Astrocyte of the cerebellum (primary cell): ENCODE measurements at regions not wholly inside any gene's neighbourhood (a gene's known extent, or its start where the extent isn't known, plus 50 kb on each side); places are given as distances from the start of the nearest gene placed in this dataset.

Experiments used
- DNase-seq: peaks from one replicate; pipeline ENCODE4 v3.0.0-alpha.2; 2011; ENCODE audit warnings: low read depth
- H3K4me3 ChIP-seq: 2 replicates; pipeline ENCODE4 v1.5.1; 2011; ENCODE audit warnings: mild to moderate bottlenecking, low read depth, low read length, moderate library complexity
- in situ Hi-C: cut with HindIII; loops from 2 replicates; pipeline ENCODE4 v1.10.0; 2017; ENCODE audit warnings: low sequenced_read_pairs
- TF ChIP-seq, protein P1 (sequence below): IDR thresholded peaks from 2 replicates; pipeline ENCODE4 v1.5.1; 2012; ENCODE audit warnings: low read length, low read depth, moderate library complexity, mild to moderate bottlenecking; ENCODE audit errors: missing control alignments

DNA sequence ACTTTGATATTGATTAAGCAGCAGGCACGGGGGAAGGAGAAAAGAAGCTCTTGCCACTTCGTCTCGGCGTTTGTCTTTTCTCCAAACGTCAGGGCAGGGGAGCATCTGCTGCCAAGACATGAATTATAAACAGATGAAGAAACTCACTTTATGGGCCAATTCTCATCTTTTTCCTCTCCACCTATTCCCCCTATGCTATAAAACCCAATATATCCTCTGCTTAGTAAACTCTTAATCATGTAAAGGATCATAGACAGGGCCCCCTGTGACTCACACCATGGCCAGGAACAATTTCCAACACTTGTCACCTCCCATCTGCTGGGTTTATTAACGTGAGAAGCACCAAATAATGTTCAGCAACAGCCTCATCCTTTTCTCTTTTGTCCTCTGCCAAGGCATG is 1092.1 kb upstream of the TMEM132C start:
- DNase-seq = no peak
- TF ChIP-seq, protein P1, sequence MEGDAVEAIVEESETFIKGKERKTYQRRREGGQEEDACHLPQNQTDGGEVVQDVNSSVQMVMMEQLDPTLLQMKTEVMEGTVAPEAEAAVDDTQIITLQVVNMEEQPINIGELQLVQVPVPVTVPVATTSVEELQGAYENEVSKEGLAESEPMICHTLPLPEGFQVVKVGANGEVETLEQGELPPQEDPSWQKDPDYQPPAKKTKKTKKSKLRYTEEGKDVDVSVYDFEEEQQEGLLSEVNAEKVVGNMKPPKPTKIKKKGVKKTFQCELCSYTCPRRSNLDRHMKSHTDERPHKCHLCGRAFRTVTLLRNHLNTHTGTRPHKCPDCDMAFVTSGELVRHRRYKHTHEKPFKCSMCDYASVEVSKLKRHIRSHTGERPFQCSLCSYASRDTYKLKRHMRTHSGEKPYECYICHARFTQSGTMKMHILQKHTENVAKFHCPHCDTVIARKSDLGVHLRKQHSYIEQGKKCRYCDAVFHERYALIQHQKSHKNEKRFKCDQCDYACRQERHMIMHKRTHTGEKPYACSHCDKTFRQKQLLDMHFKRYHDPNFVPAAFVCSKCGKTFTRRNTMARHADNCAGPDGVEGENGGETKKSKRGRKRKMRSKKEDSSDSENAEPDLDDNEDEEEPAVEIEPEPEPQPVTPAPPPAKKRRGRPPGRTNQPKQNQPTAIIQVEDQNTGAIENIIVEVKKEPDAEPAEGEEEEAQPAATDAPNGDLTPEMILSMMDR = no peak
- H3K4me3 ChIP-seq = no peak overlapping the region
- in situ Hi-C loops = no loop called here

DNA sequence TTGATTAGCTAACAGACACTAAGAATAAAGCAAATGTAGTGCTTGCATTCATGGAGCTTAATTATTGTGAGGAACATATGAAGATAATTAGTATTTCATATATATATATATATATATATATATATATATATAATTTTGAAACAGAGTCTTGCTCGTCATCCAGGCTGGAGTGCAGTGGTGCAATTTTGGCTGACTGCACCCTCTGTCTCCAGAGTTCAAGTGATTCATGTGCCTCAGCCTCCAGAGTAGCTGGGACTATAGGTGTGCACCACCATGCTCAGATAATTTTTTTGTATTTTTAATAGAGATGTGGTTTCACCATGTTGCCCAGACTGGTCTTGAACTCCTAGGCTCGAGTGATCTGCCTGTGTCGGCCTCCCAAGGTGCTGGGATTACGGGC is 1091.6 kb upstream of the TMEM132C start:
- in situ Hi-C loops = no loop called here
- TF ChIP-seq, protein P1 = no peak
- H3K4me3 ChIP-seq = no peak overlapping the region
- no peak for DNase-seq

DNA sequence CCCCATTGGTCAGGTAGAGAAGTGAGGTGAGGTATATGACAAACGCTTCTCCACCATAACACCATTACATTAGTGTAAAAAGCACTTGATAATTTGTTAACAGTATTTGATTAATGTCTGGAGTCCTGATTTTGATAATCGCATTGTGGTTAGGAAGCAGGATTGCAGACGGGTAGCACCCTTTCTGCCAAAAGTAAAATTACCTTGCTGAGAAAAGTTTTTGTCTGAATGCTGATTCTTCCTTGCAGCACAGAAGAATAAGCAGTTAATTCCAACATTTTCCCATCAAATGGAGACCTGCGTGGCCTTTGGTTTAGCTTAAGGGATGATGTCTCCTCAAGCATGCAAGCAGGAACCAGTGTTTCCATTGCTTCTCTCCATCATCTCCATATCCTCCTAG is 1090.2 kb upstream of the TMEM132C start:
- in situ Hi-C loops = no loop called here
- H3K4me3 ChIP-seq = no peak overlapping the region
- TF ChIP-seq, protein P1 = no peak
- DNase-seq = no peak

DNA sequence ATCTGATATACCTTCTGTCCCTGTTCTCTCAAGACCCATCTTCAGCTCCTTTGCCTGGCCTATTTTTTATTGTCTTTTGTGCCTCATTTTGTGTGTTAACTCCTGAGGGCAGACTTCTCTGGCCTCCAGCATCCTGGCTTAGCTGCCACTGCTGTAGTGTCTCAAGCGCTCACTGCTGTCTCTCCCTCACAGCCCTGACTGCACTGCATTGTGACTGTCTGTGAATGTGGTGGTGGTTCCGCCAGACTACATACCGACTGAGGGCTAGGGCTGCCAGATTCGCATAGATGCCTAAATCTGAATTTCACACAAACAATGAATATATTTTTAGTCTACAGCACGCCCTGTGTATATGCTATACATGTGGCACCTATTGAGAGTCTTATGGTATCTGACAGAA is 1088.9 kb upstream of the TMEM132C start:
- H3K4me3 ChIP-seq = no peak overlapping the region
- TF ChIP-seq, protein P1 = no peak
- in situ Hi-C loops = no loop called here
- no peak for DNase-seq

DNA sequence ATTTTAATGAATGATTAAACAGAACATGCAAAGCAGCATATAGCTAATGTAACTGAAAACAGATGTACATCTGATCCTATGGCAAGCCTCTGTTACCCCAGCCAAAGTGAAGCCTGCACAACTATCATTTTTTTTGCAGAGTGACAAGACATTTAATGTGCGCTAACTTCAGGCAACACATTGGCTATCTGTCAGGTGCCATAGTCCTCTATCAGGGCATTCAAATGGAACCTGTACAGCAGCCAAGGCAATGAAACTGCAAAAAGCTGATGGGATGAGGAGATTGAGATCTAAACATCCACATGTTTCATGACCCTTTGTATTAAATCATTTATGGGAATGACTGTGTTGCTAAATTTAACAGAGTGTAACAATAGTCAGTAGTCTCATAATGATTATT is 1088.5 kb upstream of the TMEM132C start:
- TF ChIP-seq, protein P1 = no peak
- in situ Hi-C loops = no loop called here
- DNase-seq = no peak
- no peak overlapping the region for H3K4me3 ChIP-seq

DNA sequence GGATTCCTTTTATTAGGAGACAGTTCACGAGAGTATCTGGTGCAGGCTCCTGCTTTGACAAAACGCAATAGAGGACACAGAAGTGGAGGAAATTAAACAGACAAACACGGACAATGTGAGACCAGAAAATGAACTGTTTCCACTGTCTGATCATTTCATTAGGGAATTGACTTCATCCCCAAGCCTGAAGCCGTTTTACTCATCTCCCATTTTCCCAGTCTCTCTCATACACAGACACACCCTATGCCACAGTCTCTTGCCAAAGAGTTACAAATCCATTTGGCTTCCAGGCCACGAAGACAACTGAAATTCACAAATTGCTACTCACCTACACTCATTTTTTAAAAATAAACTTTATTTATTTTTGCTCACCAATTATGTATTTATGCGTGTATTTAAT is 1087.8 kb upstream of the TMEM132C start:
- no peak for DNase-seq
- in situ Hi-C loops = no loop called here
- TF ChIP-seq, protein P1 = no peak

DNA sequence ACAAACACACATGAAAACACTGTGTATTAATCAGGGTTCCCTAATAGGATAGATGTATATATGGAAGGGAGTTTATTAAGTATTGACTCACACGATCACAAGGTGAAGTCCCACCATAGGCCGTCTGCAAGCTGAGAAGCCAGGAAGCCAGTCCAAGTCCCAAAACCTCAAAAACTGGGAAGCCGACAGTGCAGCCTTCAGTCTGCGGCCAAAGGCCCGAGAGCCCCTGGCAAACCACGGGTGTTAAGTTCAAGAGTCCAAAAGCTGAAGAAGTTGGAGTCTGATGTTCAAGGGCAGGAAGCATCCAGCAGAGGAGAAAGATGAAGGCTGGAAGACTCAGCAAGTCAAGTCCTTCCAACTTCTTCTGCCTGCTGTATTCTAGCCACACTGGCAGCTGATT is 1085.0 kb upstream of the TMEM132C start:
- TF ChIP-seq, protein P1 = no peak
- in situ Hi-C loops = no loop called here
- H3K4me3 ChIP-seq = no peak overlapping the region
- no peak for DNase-seq

More for the DNA sequence above, 1087.8 kb upstream of the TMEM132C start:
- no peak overlapping the region for H3K4me3 ChIP-seq
